DOHH2 (cell line): ENCODE measurements at regions not wholly inside any gene's neighbourhood (a gene's known extent, or its start where the extent isn't known, plus 50 kb on each side); places are given as distances from the start of the nearest gene placed in this dataset.

Experiments
- CTCF ChIP-seq: fragments of 200-600 bp; sonication (generic); IDR thresholded peaks from one replicate; pipeline ENCODE4 v1.5.1; 2014; ENCODE audit warnings: antibody characterized with exemption, mild to moderate bottlenecking, low read depth, low read length; ENCODE audit not compliant: poor library complexity, severe bottlenecking
- EZH2phosphoT487 ChIP-seq: fragments of 200-600 bp; sonication (generic); IDR thresholded peaks from 2 replicates; pipeline ENCODE4 v1.6.1; 2017; ENCODE audit warnings: borderline replicate concordance, mild to moderate bottlenecking, antibody characterized with exemption, low read length, moderate library complexity, mixed read lengths

- TF ChIP-seq CTCF (no peak), EZH2phosphoT487 (no peak)
These were observed 495.7 kb downstream of the RAPGEF2 start for GRCh38 chr4:159598602-159599001.
